ENCODE measurements at regions not wholly inside any gene's neighbourhood (a gene's known extent, or its start where the extent isn't known, plus 50 kb on each side); places are given as distances from the start of the nearest gene placed in this dataset.
"Not testable (repeated sequence)": the region's sequence is repeated elsewhere in the genome, so short reads cannot be mapped to it uniquely, and the experiment has no call there.

DNA sequence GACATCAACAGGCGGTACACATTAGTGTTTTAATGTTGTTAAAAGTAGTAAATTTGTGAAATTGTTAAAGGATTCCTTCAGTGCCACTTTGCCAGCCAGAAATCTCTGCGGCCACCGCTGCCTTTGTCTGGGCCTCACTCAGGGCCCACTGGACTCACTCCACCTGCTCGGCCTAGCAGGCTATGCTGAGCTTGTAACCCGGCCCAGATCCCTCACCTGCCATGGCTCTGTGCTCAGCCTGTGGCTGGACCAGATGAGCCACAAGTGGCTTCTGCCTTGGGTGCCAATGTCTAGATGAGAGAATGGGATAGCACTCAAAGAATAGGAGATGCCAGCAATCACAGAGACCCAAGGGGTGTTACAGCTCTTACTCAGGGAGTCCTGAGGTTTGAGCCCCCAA lies 1228.0 kb downstream of the DIAPH3 start:
- no peak for DNase-seq (ENCODE audit: low read depth)
- TF ChIP-seq, protein P1, sequence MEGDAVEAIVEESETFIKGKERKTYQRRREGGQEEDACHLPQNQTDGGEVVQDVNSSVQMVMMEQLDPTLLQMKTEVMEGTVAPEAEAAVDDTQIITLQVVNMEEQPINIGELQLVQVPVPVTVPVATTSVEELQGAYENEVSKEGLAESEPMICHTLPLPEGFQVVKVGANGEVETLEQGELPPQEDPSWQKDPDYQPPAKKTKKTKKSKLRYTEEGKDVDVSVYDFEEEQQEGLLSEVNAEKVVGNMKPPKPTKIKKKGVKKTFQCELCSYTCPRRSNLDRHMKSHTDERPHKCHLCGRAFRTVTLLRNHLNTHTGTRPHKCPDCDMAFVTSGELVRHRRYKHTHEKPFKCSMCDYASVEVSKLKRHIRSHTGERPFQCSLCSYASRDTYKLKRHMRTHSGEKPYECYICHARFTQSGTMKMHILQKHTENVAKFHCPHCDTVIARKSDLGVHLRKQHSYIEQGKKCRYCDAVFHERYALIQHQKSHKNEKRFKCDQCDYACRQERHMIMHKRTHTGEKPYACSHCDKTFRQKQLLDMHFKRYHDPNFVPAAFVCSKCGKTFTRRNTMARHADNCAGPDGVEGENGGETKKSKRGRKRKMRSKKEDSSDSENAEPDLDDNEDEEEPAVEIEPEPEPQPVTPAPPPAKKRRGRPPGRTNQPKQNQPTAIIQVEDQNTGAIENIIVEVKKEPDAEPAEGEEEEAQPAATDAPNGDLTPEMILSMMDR (IDR thresholded peaks at IDR 0.05; ENCODE audit: insufficient read depth, low read depth, low read length, missing control alignments) = no peak
- H3K4me3 ChIP-seq (ENCODE audit: low read length) = no peak overlapping the region

DNA sequence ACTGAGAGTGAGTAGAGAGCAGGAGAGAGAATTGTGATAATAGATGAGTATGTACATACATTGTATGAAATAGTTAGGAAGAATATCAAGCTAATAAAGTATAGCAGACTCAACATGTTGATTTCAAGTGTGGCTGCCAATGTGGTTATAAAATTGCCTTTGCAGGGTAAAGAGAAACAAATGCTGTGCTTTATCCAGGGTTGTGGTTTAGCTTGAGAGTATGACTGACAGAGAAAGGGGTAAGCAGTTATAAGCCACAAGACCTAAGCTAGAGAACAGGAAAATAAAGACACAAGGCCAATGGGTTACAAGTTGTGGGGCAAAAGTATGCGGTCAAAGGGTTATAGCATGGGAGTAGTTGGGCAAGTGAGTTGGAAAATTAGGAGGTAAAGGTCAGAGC lies 1217.5 kb downstream of the DIAPH3 start:
- DNase-seq (ENCODE audit: low read depth) = no peak
- H3K4me3 ChIP-seq (ENCODE audit: low read length) = no peak overlapping the region
- TF ChIP-seq, protein P1 (IDR thresholded peaks at IDR 0.05; ENCODE audit: insufficient read depth, low read depth, low read length, missing control alignments) = no peak

DNA sequence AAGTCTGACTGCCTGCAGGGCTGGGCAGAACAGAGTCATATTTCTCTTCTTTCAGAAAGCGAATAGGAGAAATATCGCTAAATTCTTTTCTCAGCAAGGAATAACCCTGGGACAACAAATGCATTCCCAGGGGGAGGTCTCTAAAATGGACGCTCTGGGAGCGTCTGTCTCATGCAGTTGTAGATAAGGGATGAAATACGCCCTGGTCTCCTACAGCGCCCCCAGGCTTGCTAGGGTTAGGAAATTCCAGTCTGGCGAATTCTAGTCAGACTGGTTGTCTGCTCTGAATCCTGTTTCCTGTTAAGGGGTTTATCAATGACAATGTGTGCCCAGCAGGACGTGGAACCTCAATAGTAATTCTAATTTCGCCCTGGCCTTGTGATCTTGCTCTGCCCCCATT lies 1214.1 kb downstream of the DIAPH3 start:
- no peak for DNase-seq (ENCODE audit: low read depth)
- no peak overlapping the region for H3K4me3 ChIP-seq (ENCODE audit: low read length)
- TF ChIP-seq, protein P1 (IDR thresholded peaks at IDR 0.05; ENCODE audit: insufficient read depth, low read depth, low read length, missing control alignments) = no peak

DNA sequence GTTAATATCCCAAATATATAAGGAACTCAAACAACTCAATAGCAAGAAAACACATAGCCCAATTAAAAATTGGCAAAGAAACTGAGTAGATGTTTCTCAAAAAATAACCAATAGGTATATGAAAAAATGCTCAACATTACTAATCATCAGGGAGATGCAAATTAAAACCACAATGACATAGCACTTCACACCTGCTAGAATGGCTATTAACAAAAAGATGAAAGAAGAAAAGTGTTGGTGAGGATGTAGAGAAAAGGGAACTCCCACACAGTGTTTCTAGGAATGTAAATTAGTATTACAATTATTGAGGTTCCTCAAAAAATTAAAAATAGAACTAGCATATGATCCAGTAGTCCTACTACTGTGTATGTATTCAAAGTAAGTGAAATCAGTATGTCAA lies 1212.8 kb downstream of the DIAPH3 start:
- DNase-seq (ENCODE audit: low read depth) = no peak
- TF ChIP-seq, protein P1 (IDR thresholded peaks at IDR 0.05; ENCODE audit: insufficient read depth, low read depth, low read length, missing control alignments) = no peak
- no peak overlapping the region for H3K4me3 ChIP-seq (ENCODE audit: low read length)

DNA sequence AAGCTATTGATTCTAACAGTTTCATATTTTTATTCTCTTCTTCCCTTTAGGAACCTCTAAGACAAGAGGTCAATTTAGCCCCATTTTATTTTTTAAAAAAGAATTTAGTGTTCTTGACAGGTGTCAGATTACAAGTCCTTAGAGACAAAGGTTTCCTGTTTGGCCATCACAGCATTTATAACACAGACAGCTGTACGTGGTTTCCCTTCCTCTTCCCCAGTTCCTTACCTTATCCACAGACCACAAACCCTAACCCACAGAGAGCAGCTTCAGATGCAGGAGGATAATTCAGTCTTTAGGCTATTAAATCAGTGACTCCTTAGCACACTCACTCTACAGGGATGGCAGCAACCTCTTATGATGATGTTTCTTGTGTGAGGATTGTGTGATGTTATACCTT lies 1210.1 kb downstream of the DIAPH3 start:
- no peak overlapping the region for H3K4me3 ChIP-seq (ENCODE audit: low read length)
- TF ChIP-seq, protein P1 (IDR thresholded peaks at IDR 0.05; ENCODE audit: insufficient read depth, low read depth, low read length, missing control alignments) = no peak
- no peak for DNase-seq (ENCODE audit: low read depth)

DNA sequence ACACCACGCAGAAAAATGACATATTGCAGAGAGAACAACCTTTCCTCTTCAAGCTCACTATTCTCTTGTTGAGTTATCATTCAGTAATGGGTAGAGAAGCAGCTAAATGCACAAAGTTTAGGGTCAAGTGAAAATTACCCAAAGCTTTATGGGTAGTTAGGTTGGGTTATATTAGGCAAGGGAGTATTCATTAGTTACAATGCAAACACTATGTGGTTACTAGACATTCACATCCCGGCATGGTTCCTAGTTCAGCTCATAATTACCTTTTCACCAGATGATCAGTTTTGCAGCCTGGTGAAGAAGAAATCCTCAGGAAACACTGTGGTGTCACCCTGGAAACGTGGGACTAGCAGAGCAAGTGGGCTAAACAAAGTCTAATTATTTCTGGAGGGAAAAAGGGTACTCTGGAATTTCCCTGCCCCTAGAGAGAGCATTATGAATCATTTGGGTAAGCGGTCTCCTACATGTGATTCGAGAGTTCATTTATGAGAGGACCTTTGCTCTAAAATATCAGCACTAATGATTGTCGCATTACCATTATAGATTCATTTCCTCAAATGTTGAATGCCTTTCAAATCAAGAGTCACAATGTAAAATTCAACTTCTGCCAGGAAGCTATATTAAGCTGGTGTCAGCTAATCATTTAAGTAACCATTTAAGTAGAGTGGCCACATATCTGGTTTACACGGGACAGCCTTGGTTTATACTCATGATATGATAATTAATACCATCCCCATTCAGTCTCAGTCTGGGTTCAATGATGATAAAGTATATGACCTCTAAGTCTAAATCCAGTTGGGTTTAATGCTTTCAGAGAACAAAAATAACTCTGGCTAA lies 1208.0 kb downstream of the DIAPH3 start:
- no peak overlapping the region for H3K4me3 ChIP-seq (ENCODE audit: low read length)
- TF ChIP-seq, protein P1 (IDR thresholded peaks at IDR 0.05; ENCODE audit: insufficient read depth, low read depth, low read length, missing control alignments) = no peak
- no peak for DNase-seq (ENCODE audit: low read depth)

DNA sequence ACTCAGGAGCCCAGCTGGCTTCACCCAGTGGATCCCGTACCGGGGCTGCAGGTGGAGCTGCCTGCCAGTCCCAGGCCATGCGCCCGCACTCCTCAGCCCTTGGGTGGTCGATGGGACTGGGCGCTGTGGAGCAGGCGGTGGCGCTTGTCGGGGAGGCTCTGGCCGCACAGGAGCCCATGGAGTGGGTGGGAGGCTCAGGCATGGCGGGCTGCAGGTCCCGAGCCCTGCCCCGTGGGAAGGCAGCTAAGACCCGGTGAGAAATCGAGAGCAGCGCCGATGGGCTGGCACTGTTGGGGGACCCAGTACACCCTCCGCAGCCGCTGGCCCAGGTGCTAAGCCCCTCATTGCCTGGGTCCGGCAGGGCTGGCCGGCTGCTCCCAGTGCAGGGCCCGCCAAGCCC lies 1205.6 kb downstream of the DIAPH3 start:
- DNase-seq (ENCODE audit: low read depth); H3K4me3 ChIP-seq (ENCODE audit: low read length): not testable (repeated sequence)

All from epithelial cell of esophagus (primary cell).